ENCODE measurements at regions not wholly inside any gene's neighbourhood (a gene's known extent, or its start where the extent isn't known, plus 50 kb on each side); places are given as distances from the start of the nearest gene placed in this dataset.

GRCh38 chr6:104017410-104018381 lies 842.0 kb downstream of the HACE1 start:
- H3K4me3 ChIP-seq: no peak overlapping the region
- in situ Hi-C loops (cut with MboI; ENCODE audit: low pct_ligation_motif_present in 1 of 4, low pct_unique_long_range_greater_than_20kb in 1 of 4, low sequenced_read_pairs in 3 of 4): no loop called here
- no peaks in the 10 kb centered on the region for H3K9me3 ChIP-seq
- H3K4me1 ChIP-seq: no peaks in the 10 kb centered on the region
- intact Hi-C loops (cut with DNase I; ENCODE audit: low total_unique reads): no loop called here
- 66 to 87% methylated on average over 4 to 6 of the region's 6 CpGs for WGBS, 2 donors (ENCODE audit: low coverage in 1 of 2)
- H3K27me3 ChIP-seq: no peaks in the 10 kb centered on the region
- DNase-seq: no peak
- TF ChIP-seq POLR2A (IDR thresholded peaks at IDR 0.05): no peak
- no peaks in the 10 kb centered on the region for H3K36me3 ChIP-seq
- no peak overlapping the region for H3K27ac ChIP-seq

GRCh38 chr6:104014163-104014959 lies 845.4 kb downstream of the HACE1 start:
- Histone ChIP-seq H3K27ac (no peak overlapping the region), H3K4me1 (no peaks in the 10 kb centered on the region), H3K9me3 (no peaks in the 10 kb centered on the region), H3K27me3 (no peaks in the 10 kb centered on the region), H3K36me3 (no peaks in the 10 kb centered on the region), H3K4me3 (no peak overlapping the region)
- no peak for TF ChIP-seq EP300 (IDR thresholded peaks at IDR 0.05; ENCODE audit: low read depth)
- no peak for TF ChIP-seq POLR2AphosphoS5 (IDR thresholded peaks at IDR 0.05)
- no peak for TF ChIP-seq POLR2A (IDR thresholded peaks at IDR 0.05)
- TF ChIP-seq CTCF (IDR thresholded peaks at IDR 0.05): no peak
- in situ Hi-C loops (cut with MboI; ENCODE audit: low pct_ligation_motif_present in 1 of 4, low pct_unique_long_range_greater_than_20kb in 1 of 4, low sequenced_read_pairs in 3 of 4): no loop called here
- intact Hi-C loops (cut with DNase I; ENCODE audit: low total_unique reads): no loop called here
- no peak for DNase-seq
- 72 to 93% methylated on average over 2 of the region's 2 CpGs for WGBS, 2 donors (ENCODE audit: low coverage in 1 of 2)

GRCh38 chr6:104013312-104013971 lies 846.3 kb downstream of the HACE1 start:
- no peak for DNase-seq
- Histone ChIP-seq H3K36me3 (no peaks in the 10 kb centered on the region), H3K27me3 (no peaks in the 10 kb centered on the region), H3K4me3 (no peak overlapping the region), H3K9me3 (no peaks in the 10 kb centered on the region), H3K4me1 (no peaks in the 10 kb centered on the region), H3K27ac (no peak overlapping the region)
- WGBS, 2 donors (ENCODE audit: low coverage in 1 of 2): 46 to 54% methylated on average over 2 of the region's 2 CpGs
- in situ Hi-C loops (cut with MboI; ENCODE audit: low pct_ligation_motif_present in 1 of 4, low pct_unique_long_range_greater_than_20kb in 1 of 4, low sequenced_read_pairs in 3 of 4) (no loop called here), intact Hi-C loops (cut with DNase I; ENCODE audit: low total_unique reads) (no loop called here)
- TF ChIP-seq CTCF (IDR thresholded peaks at IDR 0.05) (no peak), POLR2AphosphoS5 (IDR thresholded peaks at IDR 0.05) (no peak), POLR2A (IDR thresholded peaks at IDR 0.05) (no peak), EP300 (IDR thresholded peaks at IDR 0.05; ENCODE audit: low read depth) (no peak)

GRCh38 chr6:104010897-104011296 lies 848.8 kb downstream of the HACE1 start:
- Histone ChIP-seq H3K27me3 (no peaks in the 10 kb centered on the region), H3K36me3 (no peaks in the 10 kb centered on the region), H3K27ac (no peak overlapping the region), H3K4me1 (no peaks in the 10 kb centered on the region), H3K9me3 (no peaks in the 10 kb centered on the region), H3K4me3 (no peak overlapping the region)
- DNase-seq: no peak
- in situ Hi-C loops (cut with MboI; ENCODE audit: low pct_ligation_motif_present in 1 of 4, low pct_unique_long_range_greater_than_20kb in 1 of 4, low sequenced_read_pairs in 3 of 4): no loop called here
- intact Hi-C loops (cut with DNase I; ENCODE audit: low total_unique reads): no loop called here
- TF ChIP-seq POLR2AphosphoS5 (IDR thresholded peaks at IDR 0.05): no peak
- TF ChIP-seq POLR2A (IDR thresholded peaks at IDR 0.05): no peak
- no peak for TF ChIP-seq EP300 (IDR thresholded peaks at IDR 0.05; ENCODE audit: low read depth)
- no peak for TF ChIP-seq CTCF (IDR thresholded peaks at IDR 0.05)
